Nephron progenitor cell (in vitro differentiated cells): ENCODE measurements at regions not wholly inside any gene's neighbourhood (a gene's known extent, or its start where the extent isn't known, plus 50 kb on each side); places are given as distances from the start of the nearest gene placed in this dataset.

ENCODE experiments used
- DNase-seq: peaks from one replicate; pipeline ENCODE4 v3.0.0; 2021
- H3K27ac Mint-ChIP-seq: 2 replicates; pipeline ENCODE4 v1.8.0; 2021; ENCODE audit warnings: mild to moderate bottlenecking, moderate library complexity, mixed read lengths
- H3K27me3 Mint-ChIP-seq: 2 replicates; pipeline ENCODE4 v1.8.0; 2021; ENCODE audit warnings: mild to moderate bottlenecking, low read depth, mixed read lengths; ENCODE audit not compliant: poor library complexity
- H3K36me3 Mint-ChIP-seq: 2 replicates; pipeline ENCODE4 v1.8.0; 2021; ENCODE audit warnings: low read depth, mixed read lengths
- H3K4me1 Mint-ChIP-seq: 2 replicates; pipeline ENCODE4 v1.8.0; 2021; ENCODE audit warnings: mixed read lengths
- H3K4me3 Mint-ChIP-seq: 2 replicates; pipeline ENCODE4 v1.8.0; 2021; ENCODE audit warnings: mild to moderate bottlenecking, moderate library complexity, mixed read lengths
- H3K9me3 Mint-ChIP-seq: 2 replicates; pipeline ENCODE4 v1.8.0; 2021; ENCODE audit warnings: mild to moderate bottlenecking, moderate library complexity, mixed read lengths
- CTCF ChIP-seq: fragments of 200-600 bp; sonication (generic); IDR thresholded peaks from 2 replicates; pipeline ENCODE4 v1.5.0; 2021; ENCODE audit warnings: antibody characterized with exemption

GRCh38 chr6:163643866-163644265, 229.3 kb downstream of the QKI start:
- H3K36me3 Mint-ChIP-seq: no peaks in the 10 kb centered on the region
- no peak for TF ChIP-seq CTCF
- H3K9me3 Mint-ChIP-seq: peaks cover 18% of the 10 kb centered on the region
- H3K4me1 Mint-ChIP-seq: no peaks in the 10 kb centered on the region
- peaks cover 2% of the 10 kb centered on the region for H3K27me3 Mint-ChIP-seq
- H3K27ac Mint-ChIP-seq: no peak overlapping the region
- no peak overlapping the region for H3K4me3 Mint-ChIP-seq
- no peak for DNase-seq

- Mint-ChIP-seq H3K27ac (no peak overlapping the region), H3K9me3 (peaks cover 18% of the 10 kb centered on the region), H3K27me3 (peaks cover 8% of the 10 kb centered on the region), H3K4me1 (no peaks in the 10 kb centered on the region), H3K4me3 (no peak overlapping the region), H3K36me3 (no peaks in the 10 kb centered on the region)
- TF ChIP-seq CTCF: no peak
- DNase-seq: no peak
Measured at GRCh38 chr6:163641706-163642105, 227.2 kb downstream of the QKI start.

GRCh38 chr6:163640641-163641040, 226.1 kb downstream of the QKI start:
- peaks cover 18% of the 10 kb centered on the region for H3K9me3 Mint-ChIP-seq
- H3K4me1 Mint-ChIP-seq: no peaks in the 10 kb centered on the region
- no peaks in the 10 kb centered on the region for H3K36me3 Mint-ChIP-seq
- no peak for DNase-seq
- no peak for TF ChIP-seq CTCF
- H3K4me3 Mint-ChIP-seq: no peak overlapping the region
- peaks cover 8% of the 10 kb centered on the region for H3K27me3 Mint-ChIP-seq
- no peak overlapping the region for H3K27ac Mint-ChIP-seq

DNA sequence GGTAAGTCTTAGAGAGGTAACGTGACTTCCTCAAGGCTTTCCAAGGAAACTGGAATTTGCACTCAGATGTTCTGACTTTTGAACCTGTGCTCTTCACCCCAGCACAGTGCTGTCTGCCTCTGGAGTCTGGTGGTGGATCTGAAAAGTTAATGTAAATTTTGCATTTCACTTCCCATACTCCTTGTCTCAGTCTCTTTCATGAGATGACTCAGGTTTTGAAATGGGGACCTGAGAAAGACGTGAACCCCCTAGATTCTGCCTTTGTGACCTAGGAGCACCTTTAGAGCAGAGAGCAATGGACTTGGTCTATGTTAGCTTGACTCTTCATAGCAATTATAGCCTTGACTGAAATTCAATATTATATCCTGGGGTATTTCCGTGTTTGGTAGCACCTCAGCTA, 223.0 kb downstream of the QKI start:
- H3K4me1 Mint-ChIP-seq: peaks cover 6% of the 10 kb centered on the region
- no peaks in the 10 kb centered on the region for H3K36me3 Mint-ChIP-seq

DNA sequence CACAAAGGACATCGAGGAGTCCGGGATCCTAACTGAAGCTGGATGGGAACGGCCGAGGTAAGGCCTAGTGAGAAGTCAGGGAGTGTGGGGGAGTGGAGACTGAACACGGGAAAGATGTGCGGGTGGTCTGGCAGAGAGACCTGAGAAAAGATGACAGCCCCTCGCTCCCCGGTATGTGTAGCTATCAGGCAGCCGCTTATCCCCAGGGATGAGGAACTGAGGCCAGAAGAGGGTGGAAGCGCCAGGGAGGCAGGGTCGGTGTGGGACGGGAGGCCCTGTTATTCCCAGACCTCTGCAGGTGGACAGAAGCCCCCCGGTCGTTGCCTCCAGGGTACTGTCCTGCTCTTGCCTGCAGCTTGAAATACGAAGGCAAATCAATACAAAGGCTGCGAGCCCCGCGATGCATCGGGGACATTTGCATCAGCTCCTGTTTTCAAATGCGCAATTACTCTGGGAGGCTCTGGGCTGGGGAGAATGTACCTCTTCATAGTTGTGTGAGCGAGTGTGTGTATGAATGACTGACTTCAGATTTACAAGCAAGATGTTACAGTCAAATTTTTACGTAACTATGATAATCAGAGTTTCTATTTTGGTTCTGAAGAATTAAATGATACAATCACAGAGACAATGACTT, 221.3 kb downstream of the QKI start:
- Mint-ChIP-seq H3K27me3 (peaks cover 17% of the 10 kb centered on the region), H3K4me3 (no peak overlapping the region), H3K36me3 (no peaks in the 10 kb centered on the region)

More for the DNA sequence above, 223.0 kb downstream of the QKI start:
- Mint-ChIP-seq H3K27me3 (peaks cover 15% of the 10 kb centered on the region), H3K9me3 (peaks cover 22% of the 10 kb centered on the region), H3K4me3 (no peak overlapping the region), H3K27ac (no peak overlapping the region)
- DNase-seq: no peak
- TF ChIP-seq CTCF: no peak

More for the DNA sequence above, 221.3 kb downstream of the QKI start:
- no peak for DNase-seq
- Mint-ChIP-seq H3K9me3 (peaks cover 21% of the 10 kb centered on the region), H3K27ac (peak overlapping the region; percentile 0), H3K4me1 (peaks cover 6% of the 10 kb centered on the region)
- TF ChIP-seq CTCF: no peak
